ENCODE measurements at regions not wholly inside any gene's neighbourhood (a gene's known extent, or its start where the extent isn't known, plus 50 kb on each side); places are given as distances from the start of the nearest gene placed in this dataset.
"Not testable (repeated sequence)": the region's sequence is repeated elsewhere in the genome, so short reads cannot be mapped to it uniquely, and the experiment has no call there.

DNA sequence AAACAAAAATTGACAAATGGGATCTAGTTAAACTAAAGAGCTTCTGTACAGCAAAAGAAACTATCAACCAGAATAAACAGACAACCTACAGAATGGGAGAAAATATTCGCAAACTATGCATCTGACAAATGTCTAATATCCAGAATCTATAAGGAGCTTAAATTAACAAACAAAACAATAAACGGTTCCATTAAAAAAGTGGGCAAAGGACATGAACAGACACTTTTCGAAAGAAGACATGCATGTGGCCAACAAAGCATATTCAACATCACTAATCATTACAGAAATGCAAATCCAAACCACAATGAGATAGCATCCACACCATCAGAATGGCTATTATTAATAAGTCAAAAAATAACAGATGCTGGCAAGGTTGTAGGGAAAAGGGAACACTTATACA lies 50.5 kb upstream of the MED13L start:
- DNase-seq: not testable (repeated sequence)

DNA sequence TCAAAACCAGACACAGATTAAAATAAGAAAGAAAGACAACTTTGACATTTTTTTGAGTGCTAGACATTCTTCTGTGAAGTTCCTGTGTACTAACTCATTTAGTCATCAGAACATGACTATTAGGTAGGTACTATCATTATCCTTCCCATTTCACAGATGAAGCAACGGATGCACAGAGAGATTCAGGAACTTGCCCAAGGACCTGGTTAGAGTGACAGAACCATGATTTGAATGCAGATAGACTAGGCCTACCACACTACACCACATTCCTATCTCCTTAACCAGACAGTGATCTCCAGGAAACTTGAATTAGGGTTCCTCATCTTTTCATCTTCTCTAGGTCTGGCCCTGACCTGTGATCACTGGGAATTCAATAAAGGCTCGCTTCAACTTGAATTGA lies 54.4 kb upstream of the MED13L start:
- DNase-seq: no peak

DNA sequence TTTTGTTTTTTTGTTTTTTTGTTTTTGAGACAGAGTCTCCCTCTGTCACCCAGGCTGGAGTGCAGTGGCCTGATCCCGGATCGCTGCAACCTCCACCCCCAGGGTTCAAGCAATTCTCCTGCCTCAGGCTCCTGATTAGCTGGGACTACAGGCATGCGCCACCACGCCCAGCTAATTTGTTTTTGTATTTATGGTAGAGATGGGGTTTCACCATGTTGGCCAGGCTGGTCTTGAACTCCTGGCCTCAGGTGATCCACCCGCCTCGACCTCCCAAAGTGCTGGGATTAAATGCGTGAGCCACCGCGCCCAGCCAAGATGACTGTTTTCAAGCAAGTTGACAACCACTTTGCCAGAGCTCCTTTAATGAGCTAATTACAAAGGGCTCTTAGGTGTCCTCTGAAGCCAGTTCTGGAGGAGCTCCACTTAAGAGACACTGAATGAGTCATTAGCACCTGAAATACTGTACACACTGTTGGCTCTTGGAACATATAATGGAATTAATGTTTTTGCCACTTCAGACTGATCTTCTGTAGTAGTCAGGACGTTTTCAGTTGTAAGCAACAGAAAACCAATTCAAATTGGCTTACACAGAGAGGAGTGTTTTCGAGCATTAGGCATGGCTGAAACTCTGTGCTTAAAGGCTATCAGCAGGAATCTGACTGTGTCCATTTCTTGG lies 55.4 kb upstream of the MED13L start:
- no peak for DNase-seq

- no peak for DNase-seq
These were observed 55.9 kb upstream of the MED13L start for GRCh38 chr12:116333402-116333801.

DNA sequence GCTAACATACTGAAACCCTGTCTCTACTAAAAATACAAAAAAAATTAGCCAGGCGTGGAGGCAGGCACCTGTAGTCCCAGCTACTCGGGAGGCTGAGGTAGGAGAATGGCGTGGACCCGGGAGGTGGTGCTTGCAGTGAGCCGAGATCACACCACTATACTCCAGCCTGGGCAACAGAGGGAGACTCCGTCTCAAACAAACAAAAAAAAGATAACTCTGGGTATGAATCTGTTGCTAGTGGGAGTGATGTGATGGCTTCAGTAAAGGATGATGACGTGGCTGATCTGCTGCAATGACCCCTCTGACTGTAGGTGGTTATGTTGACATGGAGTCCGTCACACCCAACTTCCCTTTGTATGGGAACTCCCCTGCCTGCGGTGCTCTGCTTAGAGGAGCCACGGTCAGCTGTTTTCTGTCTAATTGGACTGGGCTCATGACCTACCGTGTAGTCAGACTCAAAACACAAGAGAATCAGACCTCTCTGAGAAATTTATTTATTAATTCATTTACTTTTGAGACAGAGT lies 59.1 kb upstream of the MED13L start:
- DNase-seq: no peak

- no peak for DNase-seq
These were observed 59.8 kb upstream of the MED13L start for GRCh38 chr12:116337312-116337711.

- no peak for DNase-seq
These were observed 60.8 kb upstream of the MED13L start for GRCh38 chr12:116338064-116338846.

- DNase-seq: no peak
These were observed 61.6 kb upstream of the MED13L start for GRCh38 chr12:116339062-116339461.

- no peak for DNase-seq
These were observed 62.4 kb upstream of the MED13L start for GRCh38 chr12:116339800-116340371.

DNA sequence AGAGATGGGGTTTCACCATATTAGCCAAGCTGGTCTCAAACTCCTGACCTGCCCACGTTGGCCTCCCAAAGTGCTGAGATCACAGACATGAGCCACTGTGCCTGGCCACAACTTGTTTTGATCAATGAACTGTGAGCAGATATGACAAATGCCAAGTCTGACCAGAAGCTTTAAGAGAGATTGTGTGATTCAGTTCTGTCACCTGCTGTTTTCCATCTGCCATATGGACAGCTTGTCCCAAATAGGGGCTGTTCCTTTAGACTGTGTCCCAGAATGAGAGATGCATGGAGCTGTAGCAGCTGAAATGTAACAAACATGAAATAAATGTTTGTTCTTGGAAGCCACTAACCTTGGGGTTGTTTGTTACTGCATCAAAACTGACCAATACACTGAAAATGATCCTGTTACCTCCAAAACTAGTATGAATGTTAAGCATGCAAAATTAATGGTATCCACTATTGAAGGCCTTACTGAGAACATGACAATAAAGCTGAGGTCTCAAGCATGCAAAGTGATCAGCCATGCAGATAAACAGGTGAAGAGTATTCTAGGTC lies 65.9 kb upstream of the MED13L start:
- no peak for DNase-seq

GRCh38 chr12:116346222-116346621 lies 68.7 kb upstream of the MED13L start:
- no peak for DNase-seq

DNA sequence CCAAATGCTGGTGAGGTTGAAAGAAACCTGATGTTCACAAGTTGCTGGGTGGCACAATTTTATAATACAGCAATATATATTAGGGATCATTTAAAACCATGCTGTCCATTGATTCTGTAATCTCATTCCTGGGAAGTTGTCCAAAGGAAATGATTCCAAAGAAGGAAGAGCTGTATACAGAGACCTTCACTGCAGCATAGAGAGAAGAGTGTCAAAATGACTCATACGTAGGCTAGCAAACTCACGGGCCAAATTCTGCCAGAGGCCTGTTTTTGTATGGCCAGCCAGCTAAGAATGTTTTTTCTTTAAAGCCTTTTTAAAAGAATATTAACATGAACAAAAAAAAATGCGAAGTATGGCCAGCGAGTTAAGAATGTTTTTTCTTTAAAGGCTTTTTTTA lies 69.2 kb upstream of the MED13L start:
- DNase-seq: no peak

DNA sequence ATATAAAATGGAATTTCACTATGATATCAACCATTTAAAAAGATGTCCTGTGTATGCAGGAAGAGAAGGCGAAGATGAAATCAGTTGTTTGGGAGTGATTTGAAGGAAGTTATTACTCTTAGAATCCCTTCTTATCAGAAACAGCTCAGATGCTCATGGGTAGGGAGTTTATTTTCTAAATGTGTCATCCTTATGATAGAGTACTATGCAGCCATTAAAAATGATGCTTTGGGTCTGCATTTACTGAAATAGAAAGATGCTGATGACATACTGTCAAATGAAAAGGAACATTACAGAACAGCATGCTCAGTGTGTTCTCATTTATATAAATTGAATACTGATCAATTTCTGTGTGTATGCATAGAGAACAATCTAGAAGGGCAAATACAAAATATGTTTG lies 69.8 kb upstream of the MED13L start:
- no peak for DNase-seq

GRCh38 chr12:116352315-116352835 lies 74.9 kb upstream of the MED13L start:
- DNase-seq: no peak

GRCh38 chr12:116353958-116354357 lies 76.5 kb upstream of the MED13L start:
- no peak for DNase-seq

DNA sequence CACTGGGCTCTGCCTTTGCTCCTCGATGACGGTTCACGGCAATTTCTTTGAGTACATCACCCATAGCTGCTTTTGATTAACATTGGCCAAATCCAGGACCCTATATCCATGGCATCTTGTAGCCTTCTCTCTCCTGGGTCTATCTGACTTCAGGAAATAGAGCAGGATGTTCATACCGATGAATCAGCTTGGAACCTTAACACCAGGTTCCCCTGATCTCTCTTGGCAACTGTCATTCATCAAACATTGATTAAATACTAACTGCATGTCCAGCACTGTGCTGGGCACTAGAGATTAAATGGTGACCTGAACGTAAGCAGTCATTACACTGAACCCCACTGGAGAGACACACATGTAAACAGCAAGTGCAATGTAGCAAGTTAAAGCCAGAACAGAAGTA lies 77.0 kb upstream of the MED13L start:
- DNase-seq: no peak

GRCh38 chr12:116354950-116355783 lies 77.7 kb upstream of the MED13L start:
- DNase-seq: no peak

GRCh38 chr12:116358536-116358892 lies 81.0 kb upstream of the MED13L start:
- DNase-seq: no peak

DNA sequence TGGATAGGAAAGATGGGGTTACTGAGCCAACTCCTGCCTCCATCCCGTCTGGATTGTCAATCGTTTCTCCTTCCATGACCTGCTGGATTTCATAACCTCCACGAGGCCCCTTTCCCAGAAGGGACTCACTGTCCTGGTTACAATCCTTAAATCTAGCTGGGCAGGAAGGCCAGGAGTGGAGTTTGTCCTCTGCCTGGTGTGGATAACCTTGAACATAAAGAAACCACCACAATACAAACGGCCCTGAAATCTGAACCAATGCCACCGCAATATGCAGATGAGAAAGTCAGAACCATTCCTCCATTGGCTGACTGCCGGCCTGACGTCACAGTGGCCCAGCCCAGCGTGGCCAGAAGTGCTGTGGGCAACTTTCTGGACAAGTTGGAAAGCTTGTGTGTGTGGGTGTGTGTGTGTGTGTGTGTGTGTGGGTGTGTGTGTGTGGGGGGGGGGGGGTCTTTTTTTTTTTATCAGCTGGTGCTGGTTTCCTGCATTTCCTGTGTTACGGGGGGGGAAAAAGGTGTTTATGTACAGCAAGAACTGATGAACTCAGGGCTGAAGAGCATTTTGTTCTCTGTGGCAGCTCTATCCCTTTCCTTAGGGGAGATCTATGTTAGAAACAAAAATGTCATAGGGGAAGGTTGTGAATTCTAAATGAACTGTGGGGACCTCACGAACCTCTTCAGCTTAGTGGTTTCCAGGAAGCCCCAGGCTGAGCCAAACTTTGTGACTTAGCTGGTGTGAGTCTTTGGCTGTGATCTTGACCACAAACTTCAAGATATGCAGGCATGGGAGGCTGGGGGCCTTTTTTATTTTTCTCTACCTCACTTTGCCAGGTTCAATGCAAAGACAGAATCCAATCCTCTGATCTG lies 81.6 kb upstream of the MED13L start:
- DNase-seq: peak; percentile 64

GRCh38 chr12:116360579-116361413 lies 83.3 kb upstream of the MED13L start:
- DNase-seq: no peak
